Fibroblast of lung (primary cell): ENCODE measurements at regions not wholly inside any gene's neighbourhood (a gene's known extent, or its start where the extent isn't known, plus 50 kb on each side); places are given as distances from the start of the nearest gene placed in this dataset.

Experiments
- DNase-seq, 2 donors: peaks; one replicate each; pipeline versions ENCODE4 v3.0.0 to v3.0.0-alpha.2; 2010; ENCODE audit warnings: low read depth in 2 of 2
- H2AFZ ChIP-seq: 2 replicates; pipeline ENCODE4 v1.5.1; 2012; ENCODE audit warnings: low read length, control low read depth, inconsistent platforms
- H3K27ac ChIP-seq: 2 replicates; pipeline ENCODE4 v1.5.1; 2011; ENCODE audit warnings: low read length, control low read depth; ENCODE audit not compliant: insufficient read depth
- H3K27me3 ChIP-seq: 2 replicates; pipeline ENCODE4 v1.5.1; 2011; ENCODE audit warnings: mild to moderate bottlenecking, low read length; ENCODE audit not compliant: control insufficient read depth, insufficient read depth
- H3K36me3 ChIP-seq: 2 replicates; pipeline ENCODE4 v1.5.1; 2011; ENCODE audit warnings: low read length; ENCODE audit not compliant: control insufficient read depth, insufficient read depth
- H3K4me1 ChIP-seq: 2 replicates; pipeline ENCODE4 v1.5.1; 2011; ENCODE audit warnings: low read length; ENCODE audit not compliant: control insufficient read depth, insufficient read depth; ENCODE audit errors: extremely low read depth
- H3K4me2 ChIP-seq: 2 replicates; pipeline ENCODE4 v1.5.1; 2011; ENCODE audit warnings: low read length, control low read depth; ENCODE audit not compliant: insufficient read depth; ENCODE audit errors: extremely low read depth
- H3K4me3 ChIP-seq, 4 experiments: fragments of 200-600 bp in 1 of 4; sonication (generic) in 1 of 4; replicated peaks in 1 of 4; 2 replicates each; pipeline ENCODE4 v1.5.1; 2011 to 2016; ENCODE audit warnings: low read length in 4 of 4, low read depth in 3 of 4, mild to moderate bottlenecking in 3 of 4, control low read depth in 2 of 4, inconsistent platforms in 1 of 4, mixed read lengths in 1 of 4; ENCODE audit not compliant: insufficient read depth in 1 of 4; ENCODE audit errors: control extremely low read depth in 1 of 4
- H3K79me2 ChIP-seq: 2 replicates; pipeline ENCODE4 v1.5.1; 2012; ENCODE audit warnings: mild to moderate bottlenecking, low read length, inconsistent platforms; ENCODE audit not compliant: control insufficient read depth, insufficient read depth
- H3K9ac ChIP-seq: 2 replicates; pipeline ENCODE4 v1.5.1; 2011; ENCODE audit warnings: mild to moderate bottlenecking, low read length, control low read depth; ENCODE audit not compliant: insufficient read depth
- H3K9me3 ChIP-seq: 2 replicates; pipeline ENCODE4 v1.5.1; 2012; ENCODE audit warnings: low read depth, low read length; ENCODE audit not compliant: control insufficient read depth, insufficient read depth
- H4K20me1 ChIP-seq: 2 replicates; pipeline ENCODE4 v1.5.1; 2011; ENCODE audit warnings: low read length; ENCODE audit not compliant: control insufficient read depth, insufficient read depth; ENCODE audit errors: extremely low read depth
- CTCF ChIP-seq, 2 donors: IDR thresholded peaks in 1 of 2; conservative IDR thresholded peaks in 1 of 2; 1 replicate in 1 of 2; 2 replicates in 1 of 2; pipeline ENCODE4 v1.5.1; 2011 to 2012; ENCODE audit warnings: low read length in 2 of 2, control low read depth in 1 of 2, inconsistent platforms in 1 of 2, low read depth in 1 of 2, mild to moderate bottlenecking in 1 of 2
- EZH2 ChIP-seq: IDR thresholded peaks from 2 replicates; pipeline ENCODE4 v1.5.1; 2012; ENCODE audit warnings: low read length, control low read depth, mild to moderate bottlenecking; ENCODE audit errors: missing control alignments

- Histone ChIP-seq H3K27ac (no peak overlapping the region), H3K4me3 (no peak overlapping the region), H3K27me3 (no peaks in the 10 kb centered on the region), H3K9me3 (no peaks in the 10 kb centered on the region), H3K79me2 (no peaks in the 10 kb centered on the region), H4K20me1 (no peaks in the 10 kb centered on the region), H3K36me3 (no peaks in the 10 kb centered on the region), H2AFZ (no peak overlapping the region), H3K4me2 (no peak overlapping the region), H3K9ac (no peak overlapping the region), H3K4me1 (no peaks in the 10 kb centered on the region)
- no peak for TF ChIP-seq EZH2
- TF ChIP-seq CTCF (conservative IDR thresholded peaks at IDR 0.05 in 1 of 2, IDR thresholded peaks at IDR 0.05 in 1 of 2; ENCODE audit: low read depth in 1 of 2, low read length in 2 of 2), result no peak
- DNase-seq, result no peak
Measured at GRCh38 chr20:17003170-17003870, 223.5 kb upstream of the PCSK2 start.

GRCh38 chr20:17010181-17010580, 216.7 kb upstream of the PCSK2 start:
- Histone ChIP-seq H3K27me3 (no peaks in the 10 kb centered on the region), H4K20me1 (no peaks in the 10 kb centered on the region), H3K36me3 (no peaks in the 10 kb centered on the region), H3K4me1 (no peaks in the 10 kb centered on the region), H3K79me2 (no peaks in the 10 kb centered on the region), H2AFZ (no peak overlapping the region), H3K27ac (no peak overlapping the region), H3K4me3 (no peak overlapping the region), H3K9me3 (no peaks in the 10 kb centered on the region), H3K9ac (no peak overlapping the region), H3K4me2 (no peak overlapping the region)
- DNase-seq, result no peak
- TF ChIP-seq CTCF (conservative IDR thresholded peaks at IDR 0.05 in 1 of 2, IDR thresholded peaks at IDR 0.05 in 1 of 2; ENCODE audit: low read depth in 1 of 2, low read length in 2 of 2), result no peak
- TF ChIP-seq EZH2, result no peak

GRCh38 chr20:17012546-17013226, 214.2 kb upstream of the PCSK2 start:
- Histone ChIP-seq H3K9me3 (no peaks in the 10 kb centered on the region), H3K9ac (no peak overlapping the region), H4K20me1 (no peaks in the 10 kb centered on the region), H3K79me2 (no peaks in the 10 kb centered on the region), H3K36me3 (no peaks in the 10 kb centered on the region), H3K4me1 (no peaks in the 10 kb centered on the region), H3K4me3 (no peak overlapping the region), H2AFZ (no peak overlapping the region), H3K4me2 (no peak overlapping the region), H3K27ac (no peak overlapping the region), H3K27me3 (no peaks in the 10 kb centered on the region)
- DNase-seq, result no peak
- TF ChIP-seq CTCF (conservative IDR thresholded peaks at IDR 0.05 in 1 of 2, IDR thresholded peaks at IDR 0.05 in 1 of 2; ENCODE audit: low read depth in 1 of 2, low read length in 2 of 2) (no peak), EZH2 (no peak)
